Neuronal stem cell (in vitro differentiated cells): ENCODE measurements at regions not wholly inside any gene's neighbourhood (a gene's known extent, or its start where the extent isn't known, plus 50 kb on each side); places are given as distances from the start of the nearest gene placed in this dataset.

Experiments used
- DNase-seq: peaks from one replicate; pipeline ENCODE4 v3.0.0-alpha.2; 2013; ENCODE audit warnings: low spot score
- H2AFZ ChIP-seq: one replicate; pipeline ENCODE4 v1.6.1; 2013; ENCODE audit warnings: mild to moderate bottlenecking, low read length, inconsistent platforms
- H2AK5ac ChIP-seq: 2 replicates; pipeline ENCODE4 v1.6.1; 2013; ENCODE audit warnings: low read depth, mild to moderate bottlenecking, inconsistent platforms, low read length, moderate library complexity, mixed read lengths
- H2BK120ac ChIP-seq: 2 replicates; pipeline ENCODE4 v1.6.1; 2013; ENCODE audit warnings: low read depth, mild to moderate bottlenecking, inconsistent platforms, low read length, moderate library complexity, mixed read lengths
- H2BK12ac ChIP-seq: one replicate; pipeline ENCODE4 v1.6.1; 2013; ENCODE audit warnings: low read length, inconsistent platforms
- H2BK15ac ChIP-seq: 2 replicates; pipeline ENCODE4 v1.6.1; 2013; ENCODE audit warnings: mild to moderate bottlenecking, low read length, inconsistent platforms, mixed read lengths
- H2BK5ac ChIP-seq: one replicate; pipeline ENCODE4 v1.6.1; 2013; ENCODE audit warnings: inconsistent platforms, mild to moderate bottlenecking, low read length, moderate library complexity
- H3K14ac ChIP-seq: one replicate; pipeline ENCODE4 v1.6.1; 2013; ENCODE audit warnings: low read length, inconsistent platforms
- H3K18ac ChIP-seq: 2 replicates; pipeline ENCODE4 v1.6.1; 2013; ENCODE audit warnings: low read length, inconsistent platforms
- H3K23ac ChIP-seq: 2 replicates; pipeline ENCODE4 v1.6.1; 2013; ENCODE audit warnings: low read depth, mild to moderate bottlenecking, mixed read lengths, low read length, inconsistent platforms; ENCODE audit not compliant: poor library complexity
- H3K27ac ChIP-seq: replicated peaks from 3 replicates; pipeline ENCODE4 v1.5.1; 2013; ENCODE audit warnings: low read length, inconsistent platforms
- H3K27me3 ChIP-seq, 3 experiments: 2 replicates each; pipeline ENCODE4 v1.6.1; 2013; ENCODE audit warnings: low read length in 3 of 3, mild to moderate bottlenecking in 2 of 3, inconsistent platforms in 1 of 3, low read depth in 1 of 3, mixed read lengths in 1 of 3, moderate library complexity in 1 of 3; ENCODE audit not compliant: control insufficient read depth in 3 of 3, insufficient read depth in 3 of 3
- H3K36me3 ChIP-seq, 2 donors: replicated peaks in 1 of 2; 2 replicates each; pipeline ENCODE4 v1.6.1; 2013; ENCODE audit warnings: low read length in 2 of 2; ENCODE audit not compliant: control insufficient read depth in 2 of 2, insufficient read depth in 2 of 2
- H3K4ac ChIP-seq: 2 replicates; pipeline ENCODE4 v1.6.1; 2013; ENCODE audit warnings: inconsistent platforms, mild to moderate bottlenecking, low read length, moderate library complexity
- H3K4me1 ChIP-seq, 2 donors: 1 replicate in 1 of 2; 2 replicates in 1 of 2; pipeline ENCODE4 v1.6.1; 2013; ENCODE audit warnings: low read length in 2 of 2, low read depth in 1 of 2; ENCODE audit not compliant: control insufficient read depth in 2 of 2, insufficient read depth in 1 of 2
- H3K4me2 ChIP-seq: one replicate; pipeline ENCODE4 v1.6.1; 2013; ENCODE audit warnings: mild to moderate bottlenecking, low read length, inconsistent platforms; ENCODE audit not compliant: insufficient read depth, poor library complexity, severe bottlenecking
- H3K4me3 ChIP-seq, 2 donors: 2 replicates each; pipeline ENCODE4 v1.5.1; 2013; ENCODE audit warnings: low read length in 2 of 2, mild to moderate bottlenecking in 2 of 2, inconsistent platforms in 1 of 2, moderate library complexity in 1 of 2
- H3K79me1 ChIP-seq: one replicate; pipeline ENCODE4 v1.6.1; 2013; ENCODE audit warnings: low read depth, mild to moderate bottlenecking, inconsistent platforms, low read length, moderate library complexity
- H3K9ac ChIP-seq: one replicate; pipeline ENCODE4 v1.6.1; 2013; ENCODE audit warnings: mild to moderate bottlenecking, low read depth, low read length, inconsistent platforms; ENCODE audit not compliant: poor library complexity
- H3K9me3 ChIP-seq, 2 donors: replicated peaks in 1 of 2; 2 replicates each; pipeline versions ENCODE3 to v1.6.1; 2013; ENCODE audit warnings: low read length in 2 of 2, mild to moderate bottlenecking in 2 of 2, inconsistent platforms in 1 of 2, low read depth in 1 of 2, mixed read lengths in 1 of 2, moderate library complexity in 1 of 2; ENCODE audit not compliant: control insufficient read depth in 2 of 2, insufficient read depth in 1 of 2
- H4K8ac ChIP-seq: one replicate; pipeline ENCODE4 v1.6.1; 2013; ENCODE audit warnings: low read depth, mild to moderate bottlenecking, inconsistent platforms, low read length, moderate library complexity
- H4K91ac ChIP-seq: one replicate; pipeline ENCODE4 v1.6.1; 2013; ENCODE audit warnings: low read length, low read depth, mild to moderate bottlenecking, inconsistent platforms; ENCODE audit not compliant: poor library complexity
- WGBS, 2 donors: extraction: QIAGEN DNeasy Blood & Tissue Kit; methylation state at CpG; one replicate each; pipeline ENCODE4 v1.1.7; 2013; ENCODE audit warnings: missing lambda C conversion rate in 2 of 2, mixed read lengths in 1 of 2; ENCODE audit not compliant: insufficient read length in 2 of 2, insufficient replicate concordance in 1 of 2; ENCODE audit errors: extremely low coverage in 2 of 2; 5-methylcytosine and 5-hydroxymethylcytosine counted together

GRCh38 chr1:117685936-117686806 is 80.3 kb downstream of the TENT5C start:
- H2BK120ac ChIP-seq, result no peak overlapping the region
- no peaks in the 10 kb centered on the region for H3K9me3 ChIP-seq
- H3K79me1 ChIP-seq, result no peaks in the 10 kb centered on the region
- H2BK15ac ChIP-seq, result no peak overlapping the region
- H2BK12ac ChIP-seq, result no peak overlapping the region
- H4K8ac ChIP-seq, result no peak overlapping the region
- no peak overlapping the region for H3K18ac ChIP-seq
- no peaks in the 10 kb centered on the region for H3K4me1 ChIP-seq
- no peak overlapping the region for H2BK5ac ChIP-seq
- no peak overlapping the region for H2AFZ ChIP-seq
- no peak overlapping the region for H3K4ac ChIP-seq
- no CpG with 5 or more reads among the region's 6 CpGs for WGBS, 2 donors
- H4K91ac ChIP-seq, result no peak overlapping the region
- H2AK5ac ChIP-seq, result no peak overlapping the region
- no peak overlapping the region for H3K23ac ChIP-seq
- H3K4me3 ChIP-seq, result no peak overlapping the region
- no peak overlapping the region for H3K27ac ChIP-seq
- H3K36me3 ChIP-seq, result no peaks in the 10 kb centered on the region
- no peak overlapping the region for H3K4me2 ChIP-seq
- no peaks in the 10 kb centered on the region for H3K27me3 ChIP-seq
- DNase-seq, result no peak
- H3K14ac ChIP-seq, result no peak overlapping the region
- H3K9ac ChIP-seq, result no peak overlapping the region

DNA sequence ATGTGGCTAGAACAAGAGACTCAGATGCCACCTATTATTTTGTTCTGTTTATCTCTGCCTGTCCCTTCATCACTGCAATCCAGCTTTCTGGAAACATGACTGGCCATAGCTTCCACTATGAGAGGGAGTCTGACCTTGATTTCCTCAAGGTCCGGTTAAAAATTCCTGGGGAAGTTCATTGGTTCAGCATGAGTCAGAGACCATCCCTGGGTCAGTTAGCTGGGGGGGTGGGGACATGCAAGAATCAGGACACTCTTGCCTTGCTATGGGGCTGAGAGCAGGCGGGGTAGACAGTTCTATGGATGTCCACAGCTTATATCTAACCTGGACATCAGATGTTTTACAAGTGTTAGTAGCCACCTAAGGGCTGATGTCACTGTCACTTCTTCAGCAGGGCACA is 81.1 kb downstream of the TENT5C start:
- Histone ChIP-seq H4K91ac (no peak overlapping the region), H3K4ac (no peak overlapping the region), H2BK120ac (no peak overlapping the region), H3K4me1 (no peaks in the 10 kb centered on the region), H3K4me3 (no peak overlapping the region), H3K36me3 (no peaks in the 10 kb centered on the region), H3K23ac (no peak overlapping the region), H3K4me2 (no peak overlapping the region), H3K79me1 (no peaks in the 10 kb centered on the region), H2BK12ac (no peak overlapping the region), H3K9ac (no peak overlapping the region), H3K27me3 (no peaks in the 10 kb centered on the region), H3K14ac (no peak overlapping the region), H2BK15ac (no peak overlapping the region), H4K8ac (no peak overlapping the region), H2AK5ac (no peak overlapping the region), H2BK5ac (no peak overlapping the region), H3K27ac (no peak overlapping the region), H3K9me3 (no peaks in the 10 kb centered on the region), H2AFZ (no peak overlapping the region), H3K18ac (no peak overlapping the region)
- WGBS, 2 donors, result no CpG with 5 or more reads among the region's 2 CpGs
- no peak for DNase-seq

GRCh38 chr1:117689997-117690625 is 84.3 kb downstream of the TENT5C start:
- Histone ChIP-seq H2BK120ac (no peak overlapping the region), H4K91ac (no peak overlapping the region), H4K8ac (no peak overlapping the region), H3K4me1 (no peaks in the 10 kb centered on the region), H3K9me3 (no peaks in the 10 kb centered on the region), H2AFZ (no peak overlapping the region), H3K27me3 (peaks cover 0 to 1% (median 0%) of the 10 kb centered on the region in 3 experiments), H3K14ac (no peak overlapping the region), H3K36me3 (no peaks in the 10 kb centered on the region), H3K4me2 (no peak overlapping the region), H3K18ac (no peak overlapping the region), H3K9ac (no peak overlapping the region), H3K27ac (no peak overlapping the region), H2BK12ac (no peak overlapping the region), H3K23ac (no peak overlapping the region), H2AK5ac (no peak overlapping the region), H3K4me3 (no peak overlapping the region), H3K79me1 (no peaks in the 10 kb centered on the region), H2BK5ac (no peak overlapping the region), H3K4ac (no peak overlapping the region), H2BK15ac (no peak overlapping the region)
- no peak for DNase-seq
- WGBS, 2 donors, result no CpG with 5 or more reads among the region's 4 CpGs

GRCh38 chr1:117691942-117692341 is 86.1 kb downstream of the TENT5C start:
- Histone ChIP-seq H3K4me1 (no peaks in the 10 kb centered on the region), H2AFZ (no peak overlapping the region), H4K8ac (no peak overlapping the region), H3K79me1 (no peaks in the 10 kb centered on the region), H3K18ac (no peak overlapping the region), H2AK5ac (no peak overlapping the region), H3K23ac (no peak overlapping the region), H3K14ac (no peak overlapping the region), H2BK5ac (no peak overlapping the region), H2BK120ac (no peak overlapping the region), H3K36me3 (no peaks in the 10 kb centered on the region), H3K4me3 (no peak overlapping the region), H3K9me3 (no peaks in the 10 kb centered on the region), H3K27me3 (peaks cover 0 to 1% (median 0%) of the 10 kb centered on the region in 3 experiments), H3K4ac (no peak overlapping the region), H3K9ac (no peak overlapping the region), H3K27ac (no peak overlapping the region), H2BK15ac (no peak overlapping the region), H2BK12ac (no peak overlapping the region), H4K91ac (no peak overlapping the region), H3K4me2 (no peak overlapping the region)
- no peak for DNase-seq
- WGBS, 2 donors, result no CpG with 5 or more reads among the region's 2 CpGs
